AG04450 (cell line): ENCODE measurements at regions not wholly inside any gene's neighbourhood (a gene's known extent, or its start where the extent isn't known, plus 50 kb on each side); places are given as distances from the start of the nearest gene placed in this dataset.

ENCODE experiments used
- CTCF ChIA-PET: fragments of 300-600, 350-600 bp; formaldehyde crosslinking; extraction: SDS; loops from one replicate; lab custom pipeline; 2022; ENCODE audit warnings: antibody characterized with exemption, inconsistent platforms; lab: Charles Lee
- POLR2A ChIA-PET: fragments of 350-600 bp; formaldehyde crosslinking; extraction: SDS; loops from one replicate; lab custom pipeline; 2021; ENCODE audit warnings: antibody characterized with exemption, inconsistent platforms; lab: Yijun Ruan, JAX
- DNase-seq: peaks from one replicate; pipeline ENCODE4 v3.0.0-alpha.2; 2011; ENCODE audit warnings: low read depth, low spot score
- H3K27ac ChIP-seq: one replicate; pipeline ENCODE4 v1.5.1; 2012; ENCODE audit warnings: low read depth, low read length, control low read depth
- H3K27me3 ChIP-seq: one replicate; pipeline ENCODE4 v1.6.0; 2012; ENCODE audit warnings: low read length; ENCODE audit not compliant: control insufficient read depth, insufficient read depth
- H3K4me3 ChIP-seq: 2 replicates; pipeline ENCODE4 v1.5.1; 2011; ENCODE audit warnings: mild to moderate bottlenecking, low read depth, low read length, control low read depth
- H3K9me3 ChIP-seq: 2 replicates; pipeline ENCODE4 v1.5.1; 2012; ENCODE audit warnings: low read length; ENCODE audit not compliant: control insufficient read depth, insufficient read depth
- CTCF ChIP-seq: IDR thresholded peaks from 2 replicates; pipeline ENCODE4 v1.5.1; 2011; ENCODE audit warnings: low read depth, low read length, control low read depth, inconsistent platforms

- no peak for DNase-seq
- no peak overlapping the region for H3K27ac ChIP-seq
- no peaks in the 10 kb centered on the region for H3K27me3 ChIP-seq
- peaks cover 74% of the 10 kb centered on the region for H3K9me3 ChIP-seq
- H3K4me3 ChIP-seq: no peak overlapping the region
- CTCF ChIA-PET: interaction anchor here (0.6 kb wide), 1 partner anchor 1739 kb away, joined by 4 read pairs; no protein-coding TSS in a partner anchor
- TF ChIP-seq CTCF: no peak
- POLR2A ChIA-PET: no interaction called here
These were observed 843.4 kb downstream of the TBC1D22A start for GRCh38 chr22:47605886-47606285.

GRCh38 chr22:47605441-47605840, 843.0 kb downstream of the TBC1D22A start:
- CTCF ChIA-PET: no interaction called here
- POLR2A ChIA-PET: no interaction called here

GRCh38 chr22:47604563-47604962, 842.1 kb downstream of the TBC1D22A start:
- Histone ChIP-seq H3K27me3 (no peaks in the 10 kb centered on the region), H3K9me3 (peaks cover 71% of the 10 kb centered on the region), H3K27ac (no peak overlapping the region), H3K4me3 (no peak overlapping the region)
- ChIA-PET CTCF (no interaction called here), POLR2A (no interaction called here)
- no peak for DNase-seq
- no peak for TF ChIP-seq CTCF

More at GRCh38 chr22:47605441-47605840, 843.0 kb downstream of the TBC1D22A start:
- no peak overlapping the region for H3K27ac ChIP-seq
- H3K9me3 ChIP-seq: peaks cover 71% of the 10 kb centered on the region
- H3K27me3 ChIP-seq: no peaks in the 10 kb centered on the region
- no peak overlapping the region for H3K4me3 ChIP-seq
- DNase-seq: no peak
- TF ChIP-seq CTCF: no peak

- no peak overlapping the region for H3K27ac ChIP-seq
- peaks cover 67% of the 10 kb centered on the region for H3K9me3 ChIP-seq
- CTCF ChIA-PET: no interaction called here
- POLR2A ChIA-PET: no interaction called here
- no peak for TF ChIP-seq CTCF
- H3K4me3 ChIP-seq: no peak overlapping the region
- no peaks in the 10 kb centered on the region for H3K27me3 ChIP-seq
- no peak for DNase-seq
These were observed 840.3 kb downstream of the TBC1D22A start for GRCh38 chr22:47602732-47603131.

GRCh38 chr22:47601666-47602065, 839.2 kb downstream of the TBC1D22A start:
- peaks cover 64% of the 10 kb centered on the region for H3K9me3 ChIP-seq
- H3K27me3 ChIP-seq: no peaks in the 10 kb centered on the region
- CTCF ChIA-PET: no interaction called here
- POLR2A ChIA-PET: no interaction called here
- no peak for TF ChIP-seq CTCF
- DNase-seq: no peak
- H3K27ac ChIP-seq: no peak overlapping the region
- H3K4me3 ChIP-seq: no peak overlapping the region
